Smooth muscle cell (in vitro differentiated cells): ENCODE measurements at regions not wholly inside any gene's neighbourhood (a gene's known extent, or its start where the extent isn't known, plus 50 kb on each side); places are given as distances from the start of the nearest gene placed in this dataset.

Experiments used
- DNase-seq: peaks from one replicate; lab custom pipeline; 2025; ENCODE audit not compliant: unreplicated experiment; lab: John Stamatoyannopoulos, UW
- H2AFZ ChIP-seq: fragments of 200-600 bp; sonication (generic); 2 replicates; pipeline ENCODE4 v1.6.0; 2016; ENCODE audit warnings: antibody characterized with exemption, low read depth, mild to moderate bottlenecking
- H3F3A ChIP-seq: fragments of 200-600 bp; sonication (generic); 2 replicates; pipeline ENCODE4 v1.6.0; 2017; ENCODE audit warnings: antibody characterized with exemption, low read depth
- H3K27ac ChIP-seq: fragments of 200-600 bp; sonication (generic); 2 replicates; pipeline ENCODE4 v1.5.1; 2016; ENCODE audit warnings: low read depth, mild to moderate bottlenecking
- H3K27me3 ChIP-seq: fragments of 200-600 bp; sonication (generic); 2 replicates; pipeline ENCODE4 v1.6.1; 2016; ENCODE audit warnings: low read depth, mild to moderate bottlenecking
- H3K36me3 ChIP-seq: fragments of 200-600 bp; sonication (generic); 2 replicates; pipeline ENCODE4 v1.5.1; 2016; ENCODE audit warnings: low read depth
- H3K4me1 ChIP-seq: fragments of 200-600 bp; sonication (generic); 2 replicates; pipeline ENCODE4 v1.5.1; 2016; ENCODE audit warnings: low read depth
- H3K4me2 ChIP-seq: fragments of 200-600 bp; sonication (generic); 2 replicates; pipeline ENCODE4 v1.6.0; 2016; ENCODE audit warnings: mild to moderate bottlenecking
- H3K4me3 ChIP-seq: fragments of 200-600 bp; sonication (generic); 2 replicates; pipeline ENCODE4 v1.5.1; 2016; ENCODE audit warnings: mild to moderate bottlenecking
- H3K79me2 ChIP-seq: fragments of 200-600 bp; sonication (generic); 2 replicates; pipeline ENCODE4 v1.6.0; 2016; ENCODE audit warnings: low read depth, mild to moderate bottlenecking
- H3K9ac ChIP-seq: fragments of 200-600 bp; sonication (generic); 2 replicates; pipeline ENCODE4 v1.6.0; 2016; ENCODE audit warnings: low read depth
- H3K9me3 ChIP-seq: fragments of 200-600 bp; sonication (generic); replicated peaks from 2 replicates; pipeline ENCODE4 v1.5.1; 2016; ENCODE audit warnings: low read depth
- H4K20me1 ChIP-seq: fragments of 200-600 bp; sonication (generic); 2 replicates; pipeline ENCODE4 v1.6.0; 2016; ENCODE audit warnings: low read depth
- WGBS: methylation state at CpG from one replicate; pipeline ENCODE4 v1.1.7; 2016; ENCODE audit warnings: low lambda C conversion rate; 5-methylcytosine and 5-hydroxymethylcytosine counted together
- TF ChIP-seq, protein P1 (sequence below): fragments of 200-600 bp; sonication (generic); IDR thresholded peaks from 2 replicates; pipeline ENCODE4 v1.5.1; 2017; ENCODE audit warnings: borderline replicate concordance, mild to moderate bottlenecking, antibody characterized with exemption; ENCODE audit not compliant: insufficient read depth, poor library complexity, severe bottlenecking

DNA sequence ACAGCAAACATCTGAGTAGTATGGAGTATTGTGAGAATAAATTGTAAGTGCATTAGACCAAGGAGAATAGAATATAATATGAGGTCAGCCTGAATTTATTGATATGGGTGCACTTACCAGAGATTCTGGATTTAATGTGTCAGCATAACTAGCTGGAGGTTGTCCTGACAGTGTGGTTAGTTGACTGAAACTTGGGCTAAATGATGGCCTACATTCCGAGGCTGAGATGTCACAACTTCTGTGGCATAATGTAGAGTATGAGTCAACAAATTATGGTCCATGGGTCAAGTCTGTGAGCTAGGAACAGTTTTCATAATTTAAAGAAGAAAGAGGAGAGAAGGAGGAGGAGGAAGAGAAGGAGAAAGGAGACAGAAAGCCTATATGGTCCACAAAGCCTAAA, 127.6 kb downstream of the QPCT start:
- DNase-seq: no peak
- Histone ChIP-seq H3K4me1 (no peaks in the 10 kb centered on the region), H3K4me2 (peak overlapping the region; percentile 46), H4K20me1 (no peaks in the 10 kb centered on the region), H3K9me3 (no peaks in the 10 kb centered on the region), H3K79me2 (no peaks in the 10 kb centered on the region), H3K36me3 (no peaks in the 10 kb centered on the region), H3K27ac (peak overlapping the region; percentile 72), H2AFZ (no peak overlapping the region), H3K27me3 (no peaks in the 10 kb centered on the region), H3K9ac (no peak overlapping the region), H3K4me3 (no peak overlapping the region), H3F3A (no peaks in the 10 kb centered on the region)
- TF ChIP-seq, protein P1, sequence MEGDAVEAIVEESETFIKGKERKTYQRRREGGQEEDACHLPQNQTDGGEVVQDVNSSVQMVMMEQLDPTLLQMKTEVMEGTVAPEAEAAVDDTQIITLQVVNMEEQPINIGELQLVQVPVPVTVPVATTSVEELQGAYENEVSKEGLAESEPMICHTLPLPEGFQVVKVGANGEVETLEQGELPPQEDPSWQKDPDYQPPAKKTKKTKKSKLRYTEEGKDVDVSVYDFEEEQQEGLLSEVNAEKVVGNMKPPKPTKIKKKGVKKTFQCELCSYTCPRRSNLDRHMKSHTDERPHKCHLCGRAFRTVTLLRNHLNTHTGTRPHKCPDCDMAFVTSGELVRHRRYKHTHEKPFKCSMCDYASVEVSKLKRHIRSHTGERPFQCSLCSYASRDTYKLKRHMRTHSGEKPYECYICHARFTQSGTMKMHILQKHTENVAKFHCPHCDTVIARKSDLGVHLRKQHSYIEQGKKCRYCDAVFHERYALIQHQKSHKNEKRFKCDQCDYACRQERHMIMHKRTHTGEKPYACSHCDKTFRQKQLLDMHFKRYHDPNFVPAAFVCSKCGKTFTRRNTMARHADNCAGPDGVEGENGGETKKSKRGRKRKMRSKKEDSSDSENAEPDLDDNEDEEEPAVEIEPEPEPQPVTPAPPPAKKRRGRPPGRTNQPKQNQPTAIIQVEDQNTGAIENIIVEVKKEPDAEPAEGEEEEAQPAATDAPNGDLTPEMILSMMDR: no peak
- 19% methylated on average over 1 of the region's 1 CpG for WGBS

DNA sequence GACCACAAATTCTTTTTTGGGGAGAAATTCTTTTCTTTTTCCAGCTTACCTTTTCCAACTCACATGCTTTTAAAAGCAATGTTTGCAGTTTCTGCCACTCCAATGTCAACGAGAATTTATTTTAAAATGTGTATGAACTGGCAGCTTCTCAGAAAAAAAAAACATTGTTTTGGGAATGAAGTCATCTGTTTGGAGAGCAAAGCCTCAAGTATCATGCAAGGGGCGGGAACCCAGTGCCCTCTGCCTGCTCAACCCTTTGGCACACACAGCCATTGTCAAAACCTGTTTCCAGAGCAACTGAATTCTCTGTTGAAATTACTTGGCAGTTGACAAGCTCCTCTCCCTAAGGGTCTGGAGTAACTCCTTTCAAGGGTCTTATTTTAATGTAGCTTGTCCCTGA, 128.5 kb downstream of the QPCT start:
- H4K20me1 ChIP-seq: no peaks in the 10 kb centered on the region
- no peaks in the 10 kb centered on the region for H3K36me3 ChIP-seq
- DNase-seq: no peak
- no peak overlapping the region for H3K4me3 ChIP-seq
- peak overlapping the region; percentile 72 for H3K27ac ChIP-seq
- 69% methylated on average over 2 of the region's 2 CpGs for WGBS
- H3K9me3 ChIP-seq: no peaks in the 10 kb centered on the region
- no peak overlapping the region for H3K9ac ChIP-seq
- no peaks in the 10 kb centered on the region for H3K4me1 ChIP-seq
- H3K27me3 ChIP-seq: no peaks in the 10 kb centered on the region
- TF ChIP-seq, protein P1: no peak
- peak overlapping the region; percentile 5 for H3K4me2 ChIP-seq
- no peaks in the 10 kb centered on the region for H3F3A ChIP-seq
- H3K79me2 ChIP-seq: no peaks in the 10 kb centered on the region
- H2AFZ ChIP-seq: no peak overlapping the region

DNA sequence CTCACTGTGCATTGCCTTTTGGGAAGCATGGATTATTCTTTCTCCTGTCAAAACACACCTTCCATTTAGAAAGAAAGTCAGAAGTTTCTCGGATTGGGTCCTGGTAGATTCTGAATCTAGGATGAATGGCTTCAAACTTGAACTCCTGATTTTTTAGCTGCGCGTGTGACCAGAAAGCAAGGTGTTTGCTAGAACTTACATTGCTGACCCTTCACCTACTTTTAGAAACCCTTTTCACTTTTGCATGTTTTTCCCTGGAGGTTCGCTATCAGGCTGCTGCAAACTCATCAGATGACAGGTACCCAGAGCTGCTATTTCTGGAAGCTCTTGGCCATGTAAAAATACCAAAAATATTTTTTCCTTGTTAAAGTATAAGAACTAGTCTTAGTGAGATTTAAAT, 132.0 kb downstream of the QPCT start:
- no peaks in the 10 kb centered on the region for H3F3A ChIP-seq
- H3K27ac ChIP-seq: no peak overlapping the region
- no peaks in the 10 kb centered on the region for H3K9me3 ChIP-seq
- no peak overlapping the region for H3K9ac ChIP-seq
- 93% methylated on average over 4 of the region's 4 CpGs for WGBS
- H4K20me1 ChIP-seq: no peaks in the 10 kb centered on the region
- no peaks in the 10 kb centered on the region for H3K36me3 ChIP-seq
- DNase-seq: no peak
- no peaks in the 10 kb centered on the region for H3K27me3 ChIP-seq
- no peaks in the 10 kb centered on the region for H3K79me2 ChIP-seq
- H3K4me2 ChIP-seq: no peak overlapping the region
- H3K4me1 ChIP-seq: no peaks in the 10 kb centered on the region
- TF ChIP-seq, protein P1: no peak
- no peak overlapping the region for H3K4me3 ChIP-seq
- no peak overlapping the region for H2AFZ ChIP-seq

DNA sequence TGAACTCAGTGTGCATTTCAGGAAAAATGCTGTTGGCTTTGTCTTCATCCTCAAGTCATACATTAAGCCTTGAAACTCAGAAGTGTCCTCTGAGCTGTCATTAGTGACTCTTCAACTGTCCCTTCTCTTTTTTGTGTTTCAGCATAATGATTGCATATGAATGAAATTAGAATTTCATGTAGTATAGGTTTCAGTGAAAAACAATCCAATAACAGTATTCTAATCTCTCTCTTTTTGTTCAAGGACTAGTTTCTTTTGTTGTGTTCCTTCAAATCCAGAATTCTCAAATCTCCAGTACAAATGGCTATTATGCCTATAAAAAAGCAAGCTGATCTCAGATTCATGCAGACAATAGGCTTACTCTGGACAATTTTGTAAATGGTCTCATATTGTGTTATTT, 133.5 kb downstream of the QPCT start:
- H3K36me3 ChIP-seq: no peaks in the 10 kb centered on the region
- H3F3A ChIP-seq: no peaks in the 10 kb centered on the region
- DNase-seq: no peak
- H3K27ac ChIP-seq: no peak overlapping the region
- H4K20me1 ChIP-seq: no peaks in the 10 kb centered on the region
- TF ChIP-seq, protein P1: no peak
- H3K9ac ChIP-seq: no peak overlapping the region
- no peaks in the 10 kb centered on the region for H3K4me1 ChIP-seq
- no peaks in the 10 kb centered on the region for H3K27me3 ChIP-seq
- no peaks in the 10 kb centered on the region for H3K79me2 ChIP-seq
- H3K4me2 ChIP-seq: no peak overlapping the region
- H2AFZ ChIP-seq: no peak overlapping the region
- H3K9me3 ChIP-seq: no peaks in the 10 kb centered on the region
- H3K4me3 ChIP-seq: no peak overlapping the region
